WTC11 (cell line): ENCODE measurements at regions not wholly inside any gene's neighbourhood (a gene's known extent, or its start where the extent isn't known, plus 50 kb on each side); places are given as distances from the start of the nearest gene placed in this dataset.

Source experiments
- TF ChIP-seq, protein P1 (sequence below): fragments of 200-600 bp; IDR thresholded peaks from 2 replicates; pipeline ENCODE4 v1.8.0; 2022; ENCODE audit warnings: antibody characterized with exemption
- TF ChIP-seq, protein P2 (sequence below): sonication (generic); formaldehyde crosslinking; conservative IDR thresholded peaks from 2 replicates; pipeline ENCODE4 v1.8.1; 2023; ENCODE audit warnings: mild to moderate bottlenecking, low read depth, missing genetic modification reagents, moderate library complexity
- TF ChIP-seq, protein P3 (sequence below): sonication (generic); formaldehyde crosslinking; IDR thresholded peaks from 2 replicates; pipeline ENCODE4 v1.8.1; 2022; ENCODE audit warnings: mild to moderate bottlenecking, missing genetic modification reagents, moderate library complexity, borderline replicate concordance
- TF ChIP-seq, protein P4 (sequence below): sonication (generic); formaldehyde crosslinking; IDR thresholded peaks from 2 replicates; pipeline ENCODE4 v1.8.1; 2023; ENCODE audit warnings: mild to moderate bottlenecking, missing genetic modification reagents

DNA sequence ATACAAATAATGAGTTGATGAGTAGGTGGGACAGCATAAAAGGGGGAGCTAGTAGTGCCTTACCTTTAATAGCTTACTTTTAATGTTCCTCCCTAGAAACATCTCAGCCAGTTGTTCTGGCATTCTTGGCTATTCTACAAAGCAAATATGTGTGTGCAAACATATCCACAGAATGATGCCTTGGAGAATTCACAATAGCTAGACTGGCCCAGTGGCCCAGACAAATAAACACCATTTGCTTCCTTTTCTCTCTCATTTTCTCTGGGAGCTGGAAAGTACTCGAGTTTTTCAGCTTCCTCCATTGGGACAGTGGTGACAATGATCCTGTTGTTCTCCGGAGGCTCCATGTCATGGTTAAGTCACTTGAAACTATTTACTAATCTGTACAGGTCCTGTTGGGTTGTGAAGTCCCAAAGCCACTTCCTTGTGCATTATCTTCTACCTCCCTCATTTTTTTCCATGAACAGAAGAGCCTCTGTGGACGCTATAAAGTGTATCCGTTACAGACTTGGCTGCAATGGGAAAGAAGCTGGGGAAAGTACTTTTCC is 122.9 kb downstream of the DMAC1 start:
- TF ChIP-seq, protein P1, sequence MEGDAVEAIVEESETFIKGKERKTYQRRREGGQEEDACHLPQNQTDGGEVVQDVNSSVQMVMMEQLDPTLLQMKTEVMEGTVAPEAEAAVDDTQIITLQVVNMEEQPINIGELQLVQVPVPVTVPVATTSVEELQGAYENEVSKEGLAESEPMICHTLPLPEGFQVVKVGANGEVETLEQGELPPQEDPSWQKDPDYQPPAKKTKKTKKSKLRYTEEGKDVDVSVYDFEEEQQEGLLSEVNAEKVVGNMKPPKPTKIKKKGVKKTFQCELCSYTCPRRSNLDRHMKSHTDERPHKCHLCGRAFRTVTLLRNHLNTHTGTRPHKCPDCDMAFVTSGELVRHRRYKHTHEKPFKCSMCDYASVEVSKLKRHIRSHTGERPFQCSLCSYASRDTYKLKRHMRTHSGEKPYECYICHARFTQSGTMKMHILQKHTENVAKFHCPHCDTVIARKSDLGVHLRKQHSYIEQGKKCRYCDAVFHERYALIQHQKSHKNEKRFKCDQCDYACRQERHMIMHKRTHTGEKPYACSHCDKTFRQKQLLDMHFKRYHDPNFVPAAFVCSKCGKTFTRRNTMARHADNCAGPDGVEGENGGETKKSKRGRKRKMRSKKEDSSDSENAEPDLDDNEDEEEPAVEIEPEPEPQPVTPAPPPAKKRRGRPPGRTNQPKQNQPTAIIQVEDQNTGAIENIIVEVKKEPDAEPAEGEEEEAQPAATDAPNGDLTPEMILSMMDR = no peak
- TF ChIP-seq, protein P2, sequence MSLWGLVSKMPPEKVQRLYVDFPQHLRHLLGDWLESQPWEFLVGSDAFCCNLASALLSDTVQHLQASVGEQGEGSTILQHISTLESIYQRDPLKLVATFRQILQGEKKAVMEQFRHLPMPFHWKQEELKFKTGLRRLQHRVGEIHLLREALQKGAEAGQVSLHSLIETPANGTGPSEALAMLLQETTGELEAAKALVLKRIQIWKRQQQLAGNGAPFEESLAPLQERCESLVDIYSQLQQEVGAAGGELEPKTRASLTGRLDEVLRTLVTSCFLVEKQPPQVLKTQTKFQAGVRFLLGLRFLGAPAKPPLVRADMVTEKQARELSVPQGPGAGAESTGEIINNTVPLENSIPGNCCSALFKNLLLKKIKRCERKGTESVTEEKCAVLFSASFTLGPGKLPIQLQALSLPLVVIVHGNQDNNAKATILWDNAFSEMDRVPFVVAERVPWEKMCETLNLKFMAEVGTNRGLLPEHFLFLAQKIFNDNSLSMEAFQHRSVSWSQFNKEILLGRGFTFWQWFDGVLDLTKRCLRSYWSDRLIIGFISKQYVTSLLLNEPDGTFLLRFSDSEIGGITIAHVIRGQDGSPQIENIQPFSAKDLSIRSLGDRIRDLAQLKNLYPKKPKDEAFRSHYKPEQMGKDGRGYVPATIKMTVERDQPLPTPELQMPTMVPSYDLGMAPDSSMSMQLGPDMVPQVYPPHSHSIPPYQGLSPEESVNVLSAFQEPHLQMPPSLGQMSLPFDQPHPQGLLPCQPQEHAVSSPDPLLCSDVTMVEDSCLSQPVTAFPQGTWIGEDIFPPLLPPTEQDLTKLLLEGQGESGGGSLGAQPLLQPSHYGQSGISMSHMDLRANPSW (CRISPR knock-in tag) = no peak
- TF ChIP-seq, protein P3, sequence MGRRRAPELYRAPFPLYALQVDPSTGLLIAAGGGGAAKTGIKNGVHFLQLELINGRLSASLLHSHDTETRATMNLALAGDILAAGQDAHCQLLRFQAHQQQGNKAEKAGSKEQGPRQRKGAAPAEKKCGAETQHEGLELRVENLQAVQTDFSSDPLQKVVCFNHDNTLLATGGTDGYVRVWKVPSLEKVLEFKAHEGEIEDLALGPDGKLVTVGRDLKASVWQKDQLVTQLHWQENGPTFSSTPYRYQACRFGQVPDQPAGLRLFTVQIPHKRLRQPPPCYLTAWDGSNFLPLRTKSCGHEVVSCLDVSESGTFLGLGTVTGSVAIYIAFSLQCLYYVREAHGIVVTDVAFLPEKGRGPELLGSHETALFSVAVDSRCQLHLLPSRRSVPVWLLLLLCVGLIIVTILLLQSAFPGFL = no peak
- TF ChIP-seq, protein P4, sequence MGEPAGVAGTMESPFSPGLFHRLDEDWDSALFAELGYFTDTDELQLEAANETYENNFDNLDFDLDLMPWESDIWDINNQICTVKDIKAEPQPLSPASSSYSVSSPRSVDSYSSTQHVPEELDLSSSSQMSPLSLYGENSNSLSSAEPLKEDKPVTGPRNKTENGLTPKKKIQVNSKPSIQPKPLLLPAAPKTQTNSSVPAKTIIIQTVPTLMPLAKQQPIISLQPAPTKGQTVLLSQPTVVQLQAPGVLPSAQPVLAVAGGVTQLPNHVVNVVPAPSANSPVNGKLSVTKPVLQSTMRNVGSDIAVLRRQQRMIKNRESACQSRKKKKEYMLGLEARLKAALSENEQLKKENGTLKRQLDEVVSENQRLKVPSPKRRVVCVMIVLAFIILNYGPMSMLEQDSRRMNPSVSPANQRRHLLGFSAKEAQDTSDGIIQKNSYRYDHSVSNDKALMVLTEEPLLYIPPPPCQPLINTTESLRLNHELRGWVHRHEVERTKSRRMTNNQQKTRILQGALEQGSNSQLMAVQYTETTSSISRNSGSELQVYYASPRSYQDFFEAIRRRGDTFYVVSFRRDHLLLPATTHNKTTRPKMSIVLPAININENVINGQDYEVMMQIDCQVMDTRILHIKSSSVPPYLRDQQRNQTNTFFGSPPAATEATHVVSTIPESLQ = no peak
